Fibroblast of lung (primary cell): ENCODE measurements at regions not wholly inside any gene's neighbourhood (a gene's known extent, or its start where the extent isn't known, plus 50 kb on each side); places are given as distances from the start of the nearest gene placed in this dataset.

Experiments used
- CTCF ChIP-seq, 2 donors: IDR thresholded peaks in 1 of 2; conservative IDR thresholded peaks in 1 of 2; 1 replicate in 1 of 2; 2 replicates in 1 of 2; pipeline ENCODE4 v1.5.1; 2011 to 2012; ENCODE audit warnings: low read length in 2 of 2, control low read depth in 1 of 2, inconsistent platforms in 1 of 2, low read depth in 1 of 2, mild to moderate bottlenecking in 1 of 2
- EZH2 ChIP-seq: IDR thresholded peaks from 2 replicates; pipeline ENCODE4 v1.5.1; 2012; ENCODE audit warnings: low read length, control low read depth, mild to moderate bottlenecking; ENCODE audit errors: missing control alignments

- TF ChIP-seq CTCF (conservative IDR thresholded peaks at IDR 0.05 in 1 of 2, IDR thresholded peaks at IDR 0.05 in 1 of 2; ENCODE audit: low read depth in 1 of 2, low read length in 2 of 2) (no peak), EZH2 (no peak)
Observed at GRCh38 chr12:111239235-111239634, 129.7 kb downstream of the PHETA1 start.
